H9 (cell line): ENCODE measurements at regions not wholly inside any gene's neighbourhood (a gene's known extent, or its start where the extent isn't known, plus 50 kb on each side); places are given as distances from the start of the nearest gene placed in this dataset.

Source experiments
- DNase-seq: peaks from one replicate; pipeline ENCODE4 v3.0.0-alpha.2; 2017
- H2AFZ ChIP-seq: one replicate; pipeline ENCODE4 v1.6.1; 2013; ENCODE audit warnings: mild to moderate bottlenecking, low read length, control low read depth, moderate library complexity
- H2AK5ac ChIP-seq: 2 replicates; pipeline ENCODE4 v1.6.1; 2013; ENCODE audit warnings: low read length, control low read depth, mixed read lengths; ENCODE audit not compliant: insufficient read length
- H2BK120ac ChIP-seq: one replicate; pipeline ENCODE4 v1.6.1; 2013; ENCODE audit warnings: low read depth, mild to moderate bottlenecking, low read length, control low read depth, inconsistent platforms; ENCODE audit not compliant: poor library complexity, severe bottlenecking
- H2BK12ac ChIP-seq: 2 replicates; pipeline ENCODE4 v1.6.1; 2013; ENCODE audit warnings: low read length, control low read depth, mixed read lengths, low read depth; ENCODE audit not compliant: insufficient read length
- H2BK15ac ChIP-seq: 2 replicates; pipeline ENCODE4 v1.6.1; 2013; ENCODE audit warnings: low read depth, low read length, control low read depth
- H2BK20ac ChIP-seq: one replicate; pipeline ENCODE4 v1.6.1; 2013; ENCODE audit warnings: low read depth, mild to moderate bottlenecking, low read length, control low read depth, inconsistent platforms; ENCODE audit not compliant: poor library complexity, severe bottlenecking
- H2BK5ac ChIP-seq: 2 replicates; pipeline ENCODE4 v1.6.1; 2013; ENCODE audit warnings: low read length, control low read depth, mixed read lengths; ENCODE audit not compliant: insufficient read length
- H3K14ac ChIP-seq: 2 replicates; pipeline ENCODE4 v1.6.1; 2013; ENCODE audit warnings: low read length, control low read depth; ENCODE audit not compliant: insufficient read depth
- H3K18ac ChIP-seq: 2 replicates; pipeline ENCODE4 v1.6.1; 2013; ENCODE audit warnings: low read depth, mild to moderate bottlenecking, mixed read lengths, low read length, control low read depth; ENCODE audit not compliant: insufficient read length
- H3K23ac ChIP-seq: 2 replicates; pipeline ENCODE4 v1.6.1; 2013; ENCODE audit warnings: low read length, control low read depth, mixed read lengths, low read depth; ENCODE audit not compliant: insufficient read length
- H3K23me2 ChIP-seq: 2 replicates; pipeline ENCODE4 v1.6.1; 2013; ENCODE audit warnings: low read depth, mild to moderate bottlenecking, mixed read lengths, low read length, control low read depth; ENCODE audit not compliant: insufficient read length, poor library complexity, severe bottlenecking
- H3K27ac ChIP-seq: 2 replicates; pipeline ENCODE4 v1.5.1; 2013; ENCODE audit warnings: low read length, control low read depth, mixed read lengths, low read depth; ENCODE audit not compliant: insufficient read length
- H3K27me3 ChIP-seq: 2 replicates; pipeline ENCODE4 v1.6.1; 2013; ENCODE audit warnings: low read length, control low read depth, inconsistent platforms; ENCODE audit not compliant: insufficient read depth
- H3K4ac ChIP-seq: 2 replicates; pipeline ENCODE4 v1.6.1; 2013; ENCODE audit warnings: low read depth, mild to moderate bottlenecking, control low read depth, inconsistent platforms, low read length, moderate library complexity
- H3K4me1 ChIP-seq: 2 replicates; pipeline ENCODE4 v1.6.1; 2013; ENCODE audit warnings: low read length, control low read depth, inconsistent platforms; ENCODE audit not compliant: insufficient read depth
- H3K4me2 ChIP-seq: 2 replicates; pipeline ENCODE4 v1.6.1; 2013; ENCODE audit warnings: low read length, control low read depth, mixed read lengths; ENCODE audit not compliant: insufficient read length, insufficient read depth
- H3K56ac ChIP-seq: 2 replicates; pipeline ENCODE4 v1.6.1; 2013; ENCODE audit warnings: low read depth, mild to moderate bottlenecking, mixed read lengths, low read length, control low read depth; ENCODE audit not compliant: insufficient read length
- H3K79me1 ChIP-seq: 2 replicates; pipeline ENCODE4 v1.6.1; 2013; ENCODE audit warnings: low read depth, mild to moderate bottlenecking, moderate library complexity, low read length, control low read depth, inconsistent platforms; ENCODE audit not compliant: insufficient read depth, poor library complexity, severe bottlenecking
- H3K79me2 ChIP-seq: 2 replicates; pipeline ENCODE4 v1.6.1; 2013; ENCODE audit warnings: low read length, control low read depth, inconsistent platforms; ENCODE audit not compliant: insufficient read depth
- H3K9ac ChIP-seq: 2 replicates; pipeline ENCODE4 v1.6.1; 2013; ENCODE audit warnings: low read length, control low read depth, mixed read lengths; ENCODE audit not compliant: insufficient read length; ENCODE audit errors: extremely low read depth
- H3K9me3 ChIP-seq: one replicate; pipeline ENCODE4 v1.6.1; 2013; ENCODE audit warnings: low read depth, low read length, inconsistent platforms; ENCODE audit not compliant: control insufficient read depth
- H3T11ph ChIP-seq: one replicate; pipeline ENCODE4 v1.6.1; 2013; ENCODE audit warnings: mild to moderate bottlenecking, low read length, control low read depth, inconsistent platforms
- H4K20me1 ChIP-seq: one replicate; pipeline ENCODE4 v1.6.1; 2013; ENCODE audit not compliant: control insufficient read depth, insufficient read length, insufficient read depth
- H4K5ac ChIP-seq: 2 replicates; pipeline ENCODE4 v1.6.1; 2013; ENCODE audit warnings: low read depth, mild to moderate bottlenecking, mixed read lengths, low read length, control low read depth; ENCODE audit not compliant: insufficient read length
- H4K8ac ChIP-seq: replicated peaks from 2 replicates; pipeline ENCODE4 v1.6.1; 2013; ENCODE audit warnings: low read length, control low read depth, mixed read lengths, low read depth; ENCODE audit not compliant: insufficient read length
- H4K91ac ChIP-seq: 2 replicates; pipeline ENCODE4 v1.6.1; 2013; ENCODE audit warnings: low read depth, mild to moderate bottlenecking, moderate library complexity, mixed read lengths, low read length, control low read depth; ENCODE audit not compliant: insufficient read length
- H3K27ac Mint-ChIP-seq, 3 experiments: 2 replicates in 2 of 3; 3 replicates in 1 of 3; pipeline ENCODE4 v1.8.0; 2020 to 2021; ENCODE audit warnings: mixed read lengths in 3 of 3, mild to moderate bottlenecking in 1 of 3, moderate library complexity in 1 of 3
- H3K27me3 Mint-ChIP-seq: 2 replicates; pipeline ENCODE4 v1.8.0; 2021; ENCODE audit warnings: low read depth, mild to moderate bottlenecking, moderate library complexity, mixed read lengths
- H3K36me3 Mint-ChIP-seq, 3 experiments: 2 replicates in 2 of 3; 3 replicates in 1 of 3; pipeline ENCODE4 v1.8.0; 2020 to 2021; ENCODE audit warnings: low read depth in 3 of 3, mixed read lengths in 3 of 3; ENCODE audit not compliant: insufficient read depth in 1 of 3
- H3K4me1 Mint-ChIP-seq, 2 experiments: 2 replicates each; pipeline ENCODE4 v1.8.0; 2020; ENCODE audit warnings: mixed read lengths in 2 of 2
- H3K4me3 Mint-ChIP-seq, 2 experiments: 2 replicates in 1 of 2; 3 replicates in 1 of 2; pipeline ENCODE4 v1.8.0; 2020 to 2021; ENCODE audit warnings: mild to moderate bottlenecking in 2 of 2, mixed read lengths in 2 of 2, moderate library complexity in 1 of 2
- H3K9me3 Mint-ChIP-seq, 2 experiments: 2 replicates in 1 of 2; 3 replicates in 1 of 2; pipeline ENCODE4 v1.8.0; 2020; ENCODE audit warnings: mild to moderate bottlenecking in 2 of 2, mixed read lengths in 2 of 2, moderate library complexity in 1 of 2
- CTCF ChIP-seq: fragments of 200-600 bp; sonication (generic); conservative IDR thresholded peaks from 3 replicates; pipeline ENCODE4 v1.8.0; 2021; ENCODE audit warnings: antibody characterized with exemption, mild to moderate bottlenecking
- WGBS: extraction: QIAGEN DNeasy Blood & Tissue Kit; methylation state at CpG from one replicate; pipeline ENCODE4 v1.1.7; 2013; ENCODE audit warnings: missing lambda C conversion rate, low lambda C conversion rate, mixed read lengths; ENCODE audit not compliant: insufficient read length; ENCODE audit errors: extremely low coverage; 5-methylcytosine and 5-hydroxymethylcytosine counted together

- DNase-seq = no peak
- H3K9me3 Mint-ChIP-seq = no peaks in the 10 kb centered on the region
Measured at GRCh38 chr7:66423729-66424128, 205.0 kb upstream of the KCTD7 start.

More at GRCh38 chr7:66423729-66424128, 205.0 kb upstream of the KCTD7 start:
- Histone ChIP-seq H4K8ac (no peak overlapping the region), H3T11ph (no peak overlapping the region), H3K79me2 (no peaks in the 10 kb centered on the region), H2AK5ac (no peak overlapping the region), H4K5ac (no peak overlapping the region), H3K4me1 (no peaks in the 10 kb centered on the region), H2BK20ac (no peak overlapping the region), H4K20me1 (no peaks in the 10 kb centered on the region), H3K56ac (no peak overlapping the region), H2BK12ac (no peak overlapping the region), H3K14ac (no peak overlapping the region), H3K79me1 (no peaks in the 10 kb centered on the region), H2AFZ (no peak overlapping the region), H4K91ac (no peak overlapping the region), H2BK120ac (no peak overlapping the region), H3K9me3 (no peaks in the 10 kb centered on the region), H3K23me2 (no peaks in the 10 kb centered on the region), H2BK5ac (no peak overlapping the region), H3K23ac (no peak overlapping the region), H3K4me2 (no peak overlapping the region), H3K27me3 (no peaks in the 10 kb centered on the region), H3K9ac (no peak overlapping the region), H3K27ac (no peak overlapping the region), H3K18ac (no peak overlapping the region), H3K4ac (no peak overlapping the region), H2BK15ac (no peak overlapping the region)
- Mint-ChIP-seq H3K27ac (no peak overlapping the region), H3K27me3 (no peaks in the 10 kb centered on the region), H3K4me1 (no peaks in the 10 kb centered on the region), H3K4me3 (no peak overlapping the region), H3K36me3 (peaks cover 0 to 9% (median 5%) of the 10 kb centered on the region in 3 experiments; a peak in 3 of 7 replicates)
- TF ChIP-seq CTCF = peak; percentile 42; the same call in 2 of the 3 replicates
- WGBS = no CpG with 5 or more reads among the region's 7 CpGs
